HG02973 (cell line): ENCODE measurements at regions not wholly inside any gene's neighbourhood (a gene's known extent, or its start where the extent isn't known, plus 50 kb on each side); places are given as distances from the start of the nearest gene placed in this dataset.
"Not testable (repeated sequence)": the region's sequence is repeated elsewhere in the genome, so short reads cannot be mapped to it uniquely, and the experiment has no call there.

Source experiments
- ATAC-seq: cut with Tn5 transposase; IDR thresholded peaks from one replicate; pipeline ENCODE4 v1.9.1; 2021; ENCODE audit warnings: moderate library complexity; ENCODE audit not compliant: unreplicated experiment

DNA sequence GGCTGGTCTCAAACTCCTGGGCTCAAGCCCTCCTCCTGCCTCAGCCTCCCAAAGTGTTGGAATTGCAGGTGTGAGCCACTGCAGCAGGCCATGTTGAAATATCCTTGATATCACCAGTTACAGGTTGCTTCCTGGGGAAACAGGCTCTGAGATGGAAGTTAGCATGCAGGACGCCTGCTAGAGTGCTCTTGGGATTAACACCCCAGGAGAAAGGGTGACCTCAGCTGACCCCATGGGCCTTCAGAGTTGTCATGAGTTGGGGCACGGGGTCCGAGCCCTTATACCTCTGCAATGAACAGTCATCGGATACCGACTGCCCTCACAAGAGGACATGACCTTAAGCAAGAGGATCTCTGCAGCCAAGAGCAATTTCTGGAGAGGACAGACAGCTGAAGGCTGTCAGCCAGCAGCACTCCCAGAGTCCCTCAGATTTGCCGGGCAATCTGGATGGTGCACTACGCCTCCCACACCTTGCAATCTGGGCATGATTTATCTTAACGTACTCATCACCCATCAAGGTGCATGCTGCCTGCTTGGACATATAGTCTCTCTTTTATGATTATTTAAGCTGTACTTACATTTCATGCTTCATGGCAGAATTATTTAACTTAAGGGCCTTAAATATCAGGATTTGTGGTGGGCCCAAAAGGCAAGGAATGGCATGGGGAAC is 134.6 kb downstream of the ADSS2 start:
- no peak for ATAC-seq

DNA sequence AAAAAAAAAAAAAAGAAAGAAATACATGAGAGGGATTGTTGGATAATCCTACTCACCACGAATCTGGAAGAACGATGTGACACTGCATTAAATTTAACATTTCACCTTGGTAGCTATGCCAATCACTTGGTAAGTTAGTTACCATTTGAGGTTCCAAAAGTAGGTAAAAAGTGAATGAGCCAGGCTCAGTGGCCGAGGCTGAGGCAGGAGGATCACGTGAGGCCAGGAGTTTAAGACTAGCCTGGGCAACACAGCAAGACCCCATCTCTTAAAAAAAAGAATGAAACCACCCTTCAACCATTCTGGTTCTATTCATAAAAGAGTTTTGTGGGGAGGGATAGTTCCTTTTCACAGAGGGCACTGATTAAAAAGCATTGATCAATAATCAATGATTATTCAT is 133.6 kb downstream of the ADSS2 start:
- no peak for ATAC-seq

DNA sequence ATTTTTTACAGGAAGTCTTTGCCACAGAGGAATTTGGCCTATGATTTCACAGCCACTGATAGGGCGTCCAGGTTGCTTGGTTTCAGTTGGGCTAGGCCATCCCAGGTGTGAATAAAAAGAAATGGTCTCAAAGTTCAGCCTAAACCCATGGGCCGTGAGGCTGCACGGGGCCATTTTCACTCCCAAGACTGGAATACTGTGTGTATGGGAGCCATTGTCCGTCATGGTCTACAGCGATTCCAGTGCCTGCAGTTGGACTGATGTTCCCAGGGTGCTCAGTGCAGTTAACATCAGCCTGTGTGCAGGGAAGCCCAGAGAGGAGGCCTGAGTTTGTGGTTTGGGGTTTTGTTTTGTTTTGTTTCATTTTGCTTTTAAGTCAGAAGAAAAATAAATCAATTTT is 133.2 kb downstream of the ADSS2 start:
- ATAC-seq: no peak

DNA sequence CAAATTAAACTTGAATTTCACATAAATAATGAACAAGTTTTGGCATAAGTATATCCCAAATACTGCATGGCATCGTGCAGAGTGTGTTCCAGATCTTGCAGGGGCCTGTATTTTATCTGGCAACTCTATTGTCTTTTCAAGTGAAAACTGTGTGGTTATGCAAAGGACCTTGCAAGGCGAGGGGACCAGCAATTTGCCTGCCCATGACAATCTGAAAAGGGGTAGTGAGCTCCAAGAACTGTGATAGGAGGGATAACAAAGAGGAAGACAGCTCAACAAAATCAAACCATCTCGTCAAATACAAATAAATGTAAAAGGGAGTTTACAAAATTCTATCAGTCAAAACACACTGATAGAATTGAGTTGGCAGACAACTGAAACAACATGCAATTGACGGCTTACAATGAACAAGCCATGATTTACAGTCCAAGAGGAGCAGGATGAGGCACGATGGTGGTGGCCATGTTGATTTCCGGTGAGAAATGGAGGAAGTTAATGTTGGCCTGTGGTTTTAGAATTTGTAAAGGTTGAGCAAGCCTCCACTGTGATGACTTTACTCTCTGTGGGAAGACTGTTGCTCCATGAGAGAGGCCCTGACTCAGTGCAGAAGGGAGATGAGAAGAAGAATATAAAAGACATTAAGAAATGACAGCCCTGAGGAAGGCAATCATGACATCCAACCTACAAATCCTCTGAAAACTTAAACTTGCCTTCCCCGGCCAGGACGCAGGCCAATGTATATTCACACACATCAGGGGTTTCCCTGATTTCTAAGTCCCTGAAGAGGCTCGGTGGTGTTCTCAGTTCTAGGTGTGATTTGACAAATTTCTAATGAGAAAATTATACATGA is 132.2 kb downstream of the ADSS2 start:
- peak; percentile 78 for ATAC-seq

DNA sequence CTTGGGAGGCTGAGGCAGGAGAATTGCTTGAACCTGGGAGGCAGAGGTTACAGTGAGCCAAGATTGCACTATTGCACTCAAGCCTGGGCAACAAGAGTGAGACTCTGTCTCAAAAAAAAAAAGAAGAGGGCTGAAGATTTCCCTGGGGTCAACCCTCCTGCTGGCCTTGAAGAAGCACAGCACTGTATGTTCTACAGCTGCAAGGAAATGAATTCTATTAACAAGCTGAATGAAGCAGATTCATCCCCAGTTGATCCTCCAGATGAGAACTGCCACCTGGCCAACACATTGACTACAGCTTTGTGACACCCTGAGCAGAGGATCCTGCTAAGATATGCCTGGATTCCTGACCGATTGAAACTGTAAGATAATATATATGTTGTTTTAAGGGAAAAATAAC is 129.5 kb downstream of the ADSS2 start:
- ATAC-seq: no peak

DNA sequence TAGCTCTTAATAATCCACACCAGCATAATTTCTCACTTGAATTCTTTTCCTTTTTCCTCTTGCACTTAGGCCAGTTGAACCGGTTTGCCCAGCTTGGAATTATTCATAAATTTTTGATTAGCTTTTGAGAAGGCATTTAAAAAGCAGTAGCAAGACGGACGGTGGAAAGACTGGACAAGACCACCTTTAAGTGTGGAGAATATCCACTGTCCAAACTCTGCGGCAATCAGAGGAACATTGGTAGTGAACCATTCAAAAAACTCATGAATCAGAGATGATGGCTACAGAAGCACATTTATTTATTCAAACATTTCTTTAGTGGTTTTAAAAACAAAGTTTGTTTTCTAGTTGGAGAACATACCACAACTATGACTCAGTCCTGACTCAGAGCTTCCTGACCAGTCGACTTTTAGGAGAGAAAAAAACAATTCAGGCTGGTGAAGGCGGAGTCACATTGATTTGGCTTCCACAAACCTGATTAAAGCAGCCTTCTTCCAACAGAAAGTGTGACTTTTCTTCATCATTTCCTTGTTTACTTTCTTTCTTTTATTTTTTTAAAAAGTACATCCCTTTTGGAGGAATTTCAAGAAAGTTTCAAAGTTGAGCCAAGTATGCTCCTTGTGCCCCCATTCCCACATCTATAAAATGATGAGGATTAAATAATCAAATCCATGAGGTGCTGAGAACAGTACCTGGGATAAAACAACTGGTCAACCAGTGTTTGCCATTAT is 128.8 kb downstream of the ADSS2 start:
- no peak for ATAC-seq

DNA sequence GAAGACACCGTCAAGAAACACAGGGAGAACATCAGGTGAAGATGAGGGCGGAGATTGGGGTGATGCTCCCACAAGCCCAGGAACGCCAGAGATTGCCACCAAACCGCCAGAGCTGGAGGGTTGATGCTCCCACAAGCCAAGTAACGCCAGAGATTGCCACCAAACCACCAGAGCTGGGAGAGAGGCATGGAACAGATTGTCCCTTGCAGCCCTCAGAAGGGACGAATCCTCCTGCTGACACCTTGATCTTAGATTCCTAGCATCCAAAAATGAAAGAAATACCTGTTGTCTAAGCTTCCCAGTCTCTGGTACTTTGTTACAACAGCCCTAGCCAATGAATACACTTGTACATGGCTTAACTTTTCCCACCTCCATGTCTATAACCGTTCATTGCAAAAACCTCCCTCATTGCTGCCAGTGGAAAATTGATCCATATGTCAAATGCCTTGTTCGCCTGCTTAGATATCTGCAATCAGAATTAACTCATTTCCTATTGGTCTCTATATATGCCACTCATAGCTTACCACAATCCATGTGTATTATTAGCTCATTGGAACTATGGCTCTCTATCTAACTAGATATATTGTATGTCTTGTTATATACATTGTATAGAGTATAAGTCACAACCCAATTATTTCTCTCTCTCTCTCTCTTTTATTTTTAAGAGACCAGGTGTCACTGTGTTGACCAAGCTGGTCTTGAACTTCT is 127.4 kb downstream of the ADSS2 start:
- ATAC-seq: no peak

DNA sequence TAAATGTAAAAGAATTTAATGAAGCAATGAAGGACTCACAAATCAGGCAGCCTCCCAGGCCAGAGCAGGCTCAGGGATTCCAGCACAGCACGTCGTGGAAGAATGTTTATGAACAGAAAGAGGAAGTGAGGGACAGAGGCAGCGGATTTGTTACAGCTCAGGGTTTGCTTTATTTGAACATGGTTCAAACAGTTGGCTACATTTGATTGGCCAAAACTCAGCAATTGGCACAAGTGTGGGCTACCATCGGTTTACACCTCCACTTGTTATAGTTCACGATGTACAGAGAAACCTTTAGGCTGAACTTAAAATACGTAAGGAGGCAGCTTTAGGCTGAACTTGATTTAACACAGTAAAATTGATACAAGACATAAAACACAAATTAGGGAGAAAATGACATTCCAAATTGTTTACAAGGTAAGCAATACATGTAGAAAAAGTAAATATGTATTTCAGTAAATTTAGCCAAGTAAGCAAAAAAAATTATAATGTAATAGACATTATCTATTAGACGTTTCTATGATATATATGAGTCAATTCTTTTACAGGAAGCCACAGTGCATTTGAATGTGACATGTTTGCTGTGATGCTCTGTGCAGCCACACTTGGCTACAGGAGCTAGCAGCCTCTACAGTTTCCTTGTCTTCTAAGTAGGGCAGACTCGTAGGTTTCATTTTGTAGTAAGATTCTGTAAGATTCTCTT is 126.5 kb downstream of the ADSS2 start:
- peak; percentile 77 for ATAC-seq

DNA sequence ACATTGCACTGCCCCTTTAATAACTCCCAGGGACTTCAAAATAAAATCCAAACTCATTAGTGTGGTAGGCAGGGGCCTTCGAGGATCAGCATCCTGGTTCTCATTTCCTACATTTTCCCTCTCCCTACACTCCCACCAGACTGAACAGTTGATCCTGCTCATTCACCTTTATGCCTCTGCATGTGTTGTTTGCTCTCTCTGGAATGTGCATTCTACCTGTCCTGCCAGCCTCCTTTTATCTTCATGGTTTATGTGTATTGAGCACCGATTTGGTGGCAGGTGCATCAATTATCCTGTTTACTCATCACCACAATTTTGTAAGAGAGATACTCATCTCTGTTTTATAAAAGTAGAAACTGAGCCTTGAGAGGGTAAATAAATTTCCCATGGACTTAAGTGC is 125.0 kb downstream of the ADSS2 start:
- no peak for ATAC-seq

DNA sequence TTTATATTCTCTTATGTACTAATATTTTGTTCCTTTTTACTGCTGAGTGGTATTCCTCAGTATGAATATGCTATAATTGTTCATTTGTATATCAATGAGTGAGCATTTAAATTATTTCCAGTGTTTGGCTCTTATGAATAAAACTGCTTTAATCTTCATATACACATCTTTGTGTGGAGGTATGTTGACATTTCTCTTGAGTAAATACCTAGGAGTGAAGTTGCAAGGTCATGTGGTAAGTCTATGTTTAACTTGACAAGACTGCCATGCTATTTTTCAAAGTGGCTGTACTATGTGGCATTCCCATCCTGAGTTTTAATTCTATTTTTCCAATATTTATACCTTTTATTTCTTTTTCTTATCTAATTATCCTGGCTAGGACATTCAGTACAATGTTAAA is 124.2 kb downstream of the ADSS2 start:
- no peak for ATAC-seq

DNA sequence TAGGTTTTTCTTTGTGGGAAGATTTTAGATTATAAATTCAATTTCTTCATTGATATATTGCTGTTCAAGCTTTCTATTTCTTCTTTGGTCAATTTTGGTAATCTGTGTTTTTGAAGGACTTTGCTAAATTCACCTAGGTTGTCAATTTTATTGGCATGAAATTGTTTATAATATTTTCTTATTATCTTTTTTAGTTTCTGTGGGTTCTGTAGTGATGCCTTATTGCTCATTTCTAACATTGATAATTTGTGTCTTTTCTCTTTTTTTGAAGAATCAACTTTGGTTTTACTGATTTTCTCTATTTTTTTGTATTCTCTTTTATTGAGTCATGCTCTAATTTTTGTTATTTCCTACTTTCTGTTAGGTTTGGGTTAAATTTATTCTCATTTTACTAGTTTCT is 123.2 kb downstream of the ADSS2 start:
- ATAC-seq: no peak

DNA sequence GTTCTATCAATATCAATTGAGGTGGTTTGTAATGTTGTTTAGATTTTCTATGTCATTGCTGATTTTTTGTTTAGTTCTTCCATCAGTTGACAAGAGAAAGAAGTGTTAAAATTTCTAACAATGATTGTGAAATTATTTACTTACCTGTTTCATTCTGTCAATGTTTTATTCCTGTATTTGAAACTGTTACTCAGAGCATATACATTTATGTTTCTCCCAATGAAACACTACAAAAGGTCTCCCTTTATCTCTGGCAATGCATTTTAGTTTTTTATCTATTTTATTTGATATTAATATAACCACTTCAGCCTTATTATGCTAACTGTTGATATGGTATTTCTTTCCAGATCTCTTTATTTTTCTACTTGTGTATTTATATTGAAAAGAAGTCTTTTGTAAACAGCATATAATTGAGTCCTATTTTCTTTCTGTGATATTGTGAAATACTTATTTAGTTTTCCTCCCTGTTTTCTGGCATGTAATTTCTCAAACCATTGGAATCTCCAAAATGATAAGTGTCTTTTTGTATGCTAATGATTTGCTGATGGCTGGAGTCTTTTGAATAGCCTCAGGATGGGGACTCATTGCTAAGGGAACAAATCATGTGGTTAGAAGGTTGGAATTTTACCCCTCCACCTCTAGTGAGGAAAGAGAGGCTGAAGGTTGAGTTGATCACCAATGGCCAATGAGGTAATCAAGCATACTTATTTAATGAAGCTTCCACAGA is 122.0 kb downstream of the ADSS2 start:
- no peak for ATAC-seq

DNA sequence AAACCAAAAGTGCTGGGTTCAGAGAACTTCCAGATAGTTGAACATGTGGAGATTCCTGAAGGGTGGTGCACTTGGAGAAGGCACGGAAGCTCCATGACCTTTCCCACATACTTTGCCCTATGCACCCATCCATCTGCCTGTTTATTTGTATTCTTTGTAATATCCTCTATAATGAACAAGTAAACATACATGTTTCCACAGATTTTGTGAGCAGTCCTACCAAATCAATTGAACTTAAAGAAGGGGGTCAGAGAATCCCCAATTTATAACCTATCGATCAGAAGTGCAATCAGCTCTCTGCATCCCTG is 121.4 kb downstream of the ADSS2 start:
- no peak for ATAC-seq

DNA sequence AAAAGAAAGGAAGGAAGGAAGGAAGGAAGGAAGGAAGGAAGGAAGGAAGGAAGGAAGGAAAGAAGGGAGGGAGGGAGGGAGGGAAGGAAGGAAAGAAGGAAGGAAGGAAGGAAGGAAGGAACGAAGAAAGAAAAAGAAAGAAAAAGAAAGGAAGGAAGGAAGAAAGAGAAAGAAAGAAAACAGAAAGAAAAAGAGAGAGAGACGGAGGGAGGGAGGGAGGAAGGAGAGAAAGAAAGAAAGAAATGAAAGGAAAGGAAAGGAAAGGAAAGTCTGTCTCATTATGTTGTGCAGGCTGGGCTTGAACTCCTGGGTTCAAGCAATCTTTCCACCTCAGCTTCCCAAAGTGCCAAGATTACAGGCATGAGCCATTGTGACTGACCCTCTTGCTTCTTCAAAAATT is 118.9 kb downstream of the ADSS2 start:
- not testable (repeated sequence) for ATAC-seq

DNA sequence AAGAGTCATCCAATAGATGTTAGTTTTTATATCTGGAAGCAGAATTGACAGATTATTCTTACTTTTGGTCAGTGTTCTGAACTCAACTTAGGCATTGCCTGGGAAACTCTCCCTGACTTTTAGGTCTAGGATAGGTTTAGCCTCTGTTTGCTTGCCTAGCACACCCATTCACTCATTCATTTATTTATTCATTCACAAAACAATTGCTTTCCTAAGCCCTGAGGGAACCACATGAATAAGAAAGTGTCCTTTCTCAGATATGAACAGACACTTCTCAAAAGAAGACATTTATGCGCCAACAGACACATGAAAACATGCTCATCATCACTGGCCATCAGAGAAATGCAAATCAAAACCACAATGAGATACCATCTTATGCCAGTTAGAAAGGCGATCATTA is 117.4 kb downstream of the ADSS2 start:
- ATAC-seq: not testable (repeated sequence)

DNA sequence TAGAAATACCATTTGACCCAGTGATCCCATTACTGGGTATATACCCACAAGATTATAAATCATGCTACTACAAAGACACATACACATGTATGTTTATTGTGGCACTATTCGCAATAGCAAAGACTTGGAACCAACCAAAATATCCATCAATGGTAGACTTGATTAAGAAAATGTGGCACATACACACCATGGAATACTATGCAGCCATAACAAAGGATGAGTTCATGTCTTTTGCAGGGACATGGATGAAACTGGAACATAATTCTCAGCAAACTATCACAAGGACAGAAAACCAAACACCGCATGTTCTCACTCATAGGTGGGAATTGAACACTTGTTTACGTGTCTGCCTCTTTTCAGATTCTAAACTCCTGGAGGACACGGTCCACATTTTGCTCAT is 116.9 kb downstream of the ADSS2 start:
- not testable (repeated sequence) for ATAC-seq

DNA sequence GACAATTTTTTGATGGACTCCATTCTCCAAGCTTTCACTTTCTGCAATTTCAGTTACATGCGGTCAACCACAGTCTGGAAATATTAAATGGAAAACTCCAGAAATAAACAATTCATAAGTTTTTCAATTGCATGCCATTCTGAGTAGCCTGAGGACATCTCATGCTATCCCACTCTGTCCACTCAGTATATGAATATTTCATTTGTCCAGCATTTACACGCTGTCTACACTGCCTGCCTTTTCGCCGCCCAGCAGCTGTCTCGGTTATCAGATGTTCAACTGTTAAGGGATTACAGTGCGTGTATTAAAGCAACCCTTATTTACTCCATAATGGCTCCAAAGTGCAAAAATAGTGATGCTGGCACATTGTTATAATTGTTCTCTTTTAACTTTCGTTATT is 116.3 kb downstream of the ADSS2 start:
- ATAC-seq: no peak

DNA sequence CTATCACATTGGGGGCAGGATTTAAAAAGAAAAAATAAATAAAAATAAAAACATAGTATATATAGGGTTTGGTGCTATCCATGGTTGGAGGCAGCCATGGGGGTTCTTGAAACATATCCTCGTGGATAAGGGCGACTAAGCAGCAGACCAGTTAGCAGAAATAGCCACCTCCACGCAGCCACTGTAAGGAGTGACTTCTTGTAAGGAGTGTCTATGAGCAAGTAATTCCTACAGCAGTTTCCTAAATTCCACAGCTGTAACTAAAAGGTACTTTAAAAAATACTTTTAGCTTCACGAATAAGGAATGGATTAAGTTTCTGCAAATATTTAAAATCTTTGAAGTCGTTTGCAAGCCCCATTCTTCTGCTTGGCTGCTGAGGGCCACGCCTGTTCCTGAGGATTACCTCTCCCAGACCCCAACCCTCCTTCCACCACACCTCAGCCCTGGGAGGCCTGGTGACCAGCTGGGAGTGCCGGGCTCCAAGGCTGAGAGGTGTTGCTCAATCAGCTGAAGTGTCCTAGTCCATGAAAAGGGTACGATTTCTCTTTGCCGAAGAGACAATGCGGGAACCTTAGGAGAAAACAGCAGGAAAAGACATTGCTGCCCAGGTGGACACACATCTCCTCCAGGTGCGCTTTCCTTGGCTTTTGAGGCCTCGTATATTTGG is 115.3 kb downstream of the ADSS2 start:
- ATAC-seq: no peak

DNA sequence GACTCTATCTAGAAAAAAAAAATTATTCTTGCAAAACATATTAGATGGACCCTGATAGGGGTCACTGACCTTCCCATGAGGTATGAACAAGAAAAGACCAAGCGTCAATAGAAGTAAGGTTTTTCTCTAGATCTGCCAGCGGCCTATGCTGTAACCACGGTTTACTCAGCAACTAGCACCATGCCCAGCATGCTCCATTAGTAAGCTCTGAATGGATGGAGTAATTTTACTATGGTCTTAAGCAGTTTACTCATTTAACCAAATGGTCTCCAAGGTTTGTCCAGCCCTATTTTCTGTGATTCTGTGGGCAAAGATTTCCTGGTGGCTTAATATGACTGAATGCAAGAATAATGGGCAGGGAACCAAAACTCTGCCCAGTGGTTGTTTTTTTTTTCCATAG is 113.9 kb downstream of the ADSS2 start:
- no peak for ATAC-seq
